HEK293 (cell line): ENCODE measurements at regions not wholly inside any gene's neighbourhood (a gene's known extent, or its start where the extent isn't known, plus 50 kb on each side); places are given as distances from the start of the nearest gene placed in this dataset.

Experiments used
- CTCF ChIA-PET: fragments of 350-600 bp; formaldehyde crosslinking; extraction: SDS; loops from one replicate; lab custom pipeline; 2021; ENCODE audit warnings: antibody characterized with exemption; lab: Yijun Ruan, JAX
- POLR2A ChIA-PET: fragments of 300-600 bp; formaldehyde crosslinking; extraction: SDS; loops from one replicate; lab custom pipeline; 2020; ENCODE audit warnings: antibody characterized with exemption, inconsistent platforms; lab: Yijun Ruan, JAX
- H3K27ac ChIP-seq: fragments of 200-500 bp; sonication (Bioruptor generic); 2 replicates; pipeline ENCODE4 v1.5.1; 2014; ENCODE audit warnings: low read depth, low read length, control low read depth, inconsistent platforms; ENCODE audit errors: extremely low read depth
- H3K36me3 ChIP-seq, 2 experiments: fragments of 200-500 bp in 1 of 2; sonication (Bioruptor generic) in 1 of 2; 1 replicate in 1 of 2; 2 replicates in 1 of 2; pipeline ENCODE4 v1.5.1; 2014 to 2017; ENCODE audit warnings: inconsistent platforms in 2 of 2, low read length in 2 of 2; ENCODE audit not compliant: control insufficient read depth in 2 of 2, insufficient read depth in 1 of 2
- H3K4me1 ChIP-seq: fragments of 200-500 bp; sonication (Bioruptor generic); 2 replicates; pipeline ENCODE4 v1.5.1; 2014; ENCODE audit warnings: mild to moderate bottlenecking, low read length, inconsistent platforms; ENCODE audit not compliant: control insufficient read depth, insufficient read depth
- H3K4me3 ChIP-seq: 2 replicates; pipeline ENCODE4 v1.5.1; 2011; ENCODE audit warnings: low read depth, mild to moderate bottlenecking, control low read depth, low read length, moderate library complexity
- H3K9me3 ChIP-seq: fragments of 200-500 bp; sonication (Bioruptor generic); 2 replicates; pipeline ENCODE4 v1.5.1; 2014; ENCODE audit warnings: low read depth, low read length, inconsistent platforms; ENCODE audit not compliant: control insufficient read depth, insufficient read depth
- BCL6B ChIP-seq: fragments of 450-650 bp; formaldehyde crosslinking; IDR thresholded peaks from 2 replicates; pipeline ENCODE4 v1.5.1; 2017; ENCODE audit warnings: missing biosample characterization, missing genetic modification characterization
- GLIS2 ChIP-seq: fragments of 450-650 bp; formaldehyde crosslinking; IDR thresholded peaks from 2 replicates; pipeline ENCODE4 v1.5.1; 2016; ENCODE audit warnings: missing biosample characterization, missing genetic modification characterization
- KLF7 ChIP-seq: fragments of 450-650 bp; formaldehyde crosslinking; IDR thresholded peaks from 2 replicates; pipeline ENCODE4 v1.5.1; 2016; ENCODE audit warnings: missing biosample characterization, missing genetic modification characterization, borderline replicate concordance
- KLF9 ChIP-seq: fragments of 450-650 bp; formaldehyde crosslinking; IDR thresholded peaks from 2 replicates; pipeline ENCODE4 v1.5.1; 2016; ENCODE audit warnings: missing biosample characterization, missing genetic modification characterization, low read depth
- PRDM1 ChIP-seq: fragments of 450-650 bp; formaldehyde crosslinking; IDR thresholded peaks from 2 replicates; pipeline ENCODE4; 2016; ENCODE audit warnings: missing biosample characterization, missing genetic modification characterization
- PRDM10 ChIP-seq: fragments of 450-650 bp; formaldehyde crosslinking; IDR thresholded peaks from 2 replicates; pipeline ENCODE4 v1.5.1; 2016; ENCODE audit warnings: missing biosample characterization, missing genetic modification characterization
- SP2 ChIP-seq: fragments of 450-650 bp; formaldehyde crosslinking; IDR thresholded peaks from 2 replicates; pipeline ENCODE4 v1.5.1; 2016; ENCODE audit warnings: missing biosample characterization, missing genetic modification characterization
- ZBTB20 ChIP-seq: fragments of 450-650 bp; formaldehyde crosslinking; IDR thresholded peaks from 2 replicates; pipeline ENCODE4 v1.5.1; 2016; ENCODE audit warnings: missing biosample characterization, missing genetic modification characterization
- ZBTB8A ChIP-seq: fragments of 450-650 bp; formaldehyde crosslinking; IDR thresholded peaks from 2 replicates; pipeline ENCODE4 v1.5.1; 2016; ENCODE audit warnings: missing biosample characterization, missing genetic modification characterization
- ZNF157 ChIP-seq: fragments of 450-650 bp; formaldehyde crosslinking; IDR thresholded peaks from 2 replicates; pipeline ENCODE4 v1.5.1; 2016; ENCODE audit warnings: missing biosample characterization, missing genetic modification characterization
- ZNF16 ChIP-seq: fragments of 450-650 bp; formaldehyde crosslinking; IDR thresholded peaks from 2 replicates; pipeline ENCODE4 v1.5.1; 2016; ENCODE audit warnings: low read depth, missing biosample characterization, missing genetic modification characterization
- ZNF175 ChIP-seq: fragments of 450-650 bp; formaldehyde crosslinking; IDR thresholded peaks from 2 replicates; pipeline ENCODE4 v1.5.1; 2016; ENCODE audit warnings: missing biosample characterization, missing genetic modification characterization
- ZNF239 ChIP-seq: fragments of 450-650 bp; formaldehyde crosslinking; IDR thresholded peaks from 2 replicates; pipeline ENCODE4 v1.5.1; 2016; ENCODE audit warnings: missing biosample characterization, missing genetic modification characterization
- ZNF248 ChIP-seq: fragments of 450-650 bp; formaldehyde crosslinking; IDR thresholded peaks from 2 replicates; pipeline ENCODE4 v1.5.1; 2017; ENCODE audit warnings: missing biosample characterization, missing genetic modification characterization
- ZNF324 ChIP-seq: fragments of 450-650 bp; formaldehyde crosslinking; IDR thresholded peaks from 2 replicates; pipeline ENCODE4 v1.5.1; 2016; ENCODE audit warnings: missing biosample characterization, missing genetic modification characterization
- ZNF350 ChIP-seq: fragments of 450-650 bp; formaldehyde crosslinking; IDR thresholded peaks from 2 replicates; pipeline ENCODE4 v1.5.0; 2017; ENCODE audit warnings: missing biosample characterization, mild to moderate bottlenecking, missing genetic modification characterization
- ZNF354C ChIP-seq: fragments of 450-650 bp; formaldehyde crosslinking; IDR thresholded peaks from 2 replicates; pipeline ENCODE4 v1.5.1; 2016; ENCODE audit warnings: missing biosample characterization, missing genetic modification characterization, low read depth, borderline replicate concordance
- ZNF37A ChIP-seq: fragments of 450-650 bp; IDR thresholded peaks from 2 replicates; pipeline ENCODE4 v1.5.1; 2018; ENCODE audit warnings: missing biosample characterization, missing genetic modification characterization
- ZNF548 ChIP-seq: fragments of 450-650 bp; formaldehyde crosslinking; IDR thresholded peaks from 2 replicates; pipeline ENCODE4 v1.5.1; 2016; ENCODE audit warnings: missing biosample characterization, missing genetic modification characterization
- ZNF624 ChIP-seq: fragments of 450-650 bp; formaldehyde crosslinking; IDR thresholded peaks from 2 replicates; pipeline ENCODE4 v1.5.1; 2017; ENCODE audit warnings: missing biosample characterization, missing genetic modification characterization
- ZNF76 ChIP-seq: fragments of 450-650 bp; formaldehyde crosslinking; IDR thresholded peaks from 2 replicates; pipeline ENCODE4; 2016; ENCODE audit warnings: low read depth, missing biosample characterization, missing genetic modification characterization, borderline replicate concordance
- ZNF776 ChIP-seq: fragments of 450-650 bp; formaldehyde crosslinking; IDR thresholded peaks from 2 replicates; pipeline ENCODE4 v1.5.0; 2017; ENCODE audit warnings: missing biosample characterization, missing genetic modification characterization, borderline replicate concordance
- ZNF830 ChIP-seq: fragments of 450-650 bp; IDR thresholded peaks from 2 replicates; pipeline ENCODE4 v1.5.0; 2018; ENCODE audit warnings: missing biosample characterization, missing genetic modification characterization, low read depth, mild to moderate bottlenecking, moderate library complexity
- ZNF837 ChIP-seq: fragments of 450-650 bp; formaldehyde crosslinking; IDR thresholded peaks from 2 replicates; pipeline ENCODE4 v1.5.1; 2016; ENCODE audit warnings: missing biosample characterization, missing genetic modification characterization
- TF ChIP-seq, protein P1 (sequence below): fragments of 450-650 bp; formaldehyde crosslinking; IDR thresholded peaks from 2 replicates; pipeline ENCODE4 v1.5.0; 2017; ENCODE audit warnings: missing biosample characterization, missing genetic modification characterization, borderline replicate concordance
- TF ChIP-seq, protein P2 (sequence below): fragments of 450-650 bp; formaldehyde crosslinking; IDR thresholded peaks from 2 replicates; pipeline ENCODE4 v1.5.1; 2016; ENCODE audit warnings: missing biosample characterization, missing genetic modification characterization

DNA sequence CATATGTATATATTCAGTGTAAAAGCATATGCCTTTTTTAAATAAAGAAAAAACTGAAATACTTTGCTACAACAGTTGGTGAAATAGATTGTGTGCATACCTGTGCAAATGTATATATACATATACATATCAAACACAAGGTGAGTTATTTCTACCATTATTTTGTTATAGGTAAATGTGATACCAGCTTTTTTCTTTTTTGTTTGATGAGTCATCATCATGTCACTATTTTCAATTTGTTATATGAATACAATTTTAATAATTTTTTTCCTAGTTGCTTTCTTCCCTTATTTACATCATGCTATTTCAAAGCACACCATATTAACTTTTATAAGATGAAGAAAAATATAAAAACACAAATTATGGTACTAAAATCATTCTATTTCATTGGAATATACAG lies 87.0 kb upstream of the STK17B start:
- no peak for TF ChIP-seq ZBTB20 (tag by site-specific recombination)
- TF ChIP-seq, protein P1, sequence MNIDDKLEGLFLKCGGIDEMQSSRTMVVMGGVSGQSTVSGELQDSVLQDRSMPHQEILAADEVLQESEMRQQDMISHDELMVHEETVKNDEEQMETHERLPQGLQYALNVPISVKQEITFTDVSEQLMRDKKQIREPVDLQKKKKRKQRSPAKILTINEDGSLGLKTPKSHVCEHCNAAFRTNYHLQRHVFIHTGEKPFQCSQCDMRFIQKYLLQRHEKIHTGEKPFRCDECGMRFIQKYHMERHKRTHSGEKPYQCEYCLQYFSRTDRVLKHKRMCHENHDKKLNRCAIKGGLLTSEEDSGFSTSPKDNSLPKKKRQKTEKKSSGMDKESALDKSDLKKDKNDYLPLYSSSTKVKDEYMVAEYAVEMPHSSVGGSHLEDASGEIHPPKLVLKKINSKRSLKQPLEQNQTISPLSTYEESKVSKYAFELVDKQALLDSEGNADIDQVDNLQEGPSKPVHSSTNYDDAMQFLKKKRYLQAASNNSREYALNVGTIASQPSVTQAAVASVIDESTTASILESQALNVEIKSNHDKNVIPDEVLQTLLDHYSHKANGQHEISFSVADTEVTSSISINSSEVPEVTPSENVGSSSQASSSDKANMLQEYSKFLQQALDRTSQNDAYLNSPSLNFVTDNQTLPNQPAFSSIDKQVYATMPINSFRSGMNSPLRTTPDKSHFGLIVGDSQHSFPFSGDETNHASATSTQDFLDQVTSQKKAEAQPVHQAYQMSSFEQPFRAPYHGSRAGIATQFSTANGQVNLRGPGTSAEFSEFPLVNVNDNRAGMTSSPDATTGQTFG (tag by site-specific recombination), result no peak
- TF ChIP-seq ZNF76 (tag by site-specific recombination), result no peak
- TF ChIP-seq ZNF354C (tag by site-specific recombination), result no peak
- TF ChIP-seq ZNF239 (tag by site-specific recombination), result no peak
- no peak for TF ChIP-seq ZNF324 (tag by site-specific recombination)
- TF ChIP-seq ZBTB8A (tag by site-specific recombination), result no peak
- no peak for TF ChIP-seq ZNF350 (tag by site-specific recombination)
- TF ChIP-seq ZNF776 (tag by site-specific recombination), result no peak
- no peak for TF ChIP-seq SP2 (tag by site-specific recombination)
- no peak for TF ChIP-seq ZNF548
- no peak for TF ChIP-seq PRDM10 (tag by site-specific recombination)
- TF ChIP-seq ZNF157 (tag by site-specific recombination), result no peak
- no peak for TF ChIP-seq ZNF837 (tag by site-specific recombination)
- TF ChIP-seq, all 188 proteins: peak for 0
- H3K4me1 ChIP-seq, result 0 out of 2 replicates have a peak, but pooled peaks cover 2% of the 10 kb centered on the region
- ChIA-PET CTCF (interaction anchor here (2.7 kb wide), 1 partner anchor 18 kb away, joined by 12 read pairs; no protein-coding TSS in a partner anchor), POLR2A (no interaction called here)
- H3K4me3 ChIP-seq, result no peak overlapping the region
- no peak overlapping the region for H3K27ac ChIP-seq
- H3K36me3 ChIP-seq, result no peaks in the 10 kb centered on the region
- no peaks in the 10 kb centered on the region for H3K9me3 ChIP-seq

- Histone ChIP-seq H3K27ac (no peak overlapping the region), H3K4me1 (0 out of 2 replicates have a peak, but pooled peaks cover 2% of the 10 kb centered on the region), H3K36me3 (no peaks in the 10 kb centered on the region), H3K4me3 (no peak overlapping the region), H3K9me3 (no peaks in the 10 kb centered on the region)
- ChIA-PET POLR2A (interaction anchor here (1.3 kb wide), 1 partner anchor 88 kb away, joined by 3 read pairs; the partner anchor contains the start of gene STK17B), CTCF (interaction anchor here (0.7 to 2.7 kb wide), 4 partner anchors 10 to 839 kb away, joined by 4 to 12 read pairs (median 4); no protein-coding TSS in a partner anchor)
- no peak for TF ChIP-seq ZNF830 (tag by site-specific recombination)
- TF ChIP-seq KLF7 (tag by site-specific recombination), result no peak
- no peak for TF ChIP-seq BCL6B (tag by site-specific recombination)
- no peak for TF ChIP-seq ZNF16 (tag by site-specific recombination)
- no peak for TF ChIP-seq KLF9
- TF ChIP-seq ZNF37A, result no peak
- TF ChIP-seq, protein P2, sequence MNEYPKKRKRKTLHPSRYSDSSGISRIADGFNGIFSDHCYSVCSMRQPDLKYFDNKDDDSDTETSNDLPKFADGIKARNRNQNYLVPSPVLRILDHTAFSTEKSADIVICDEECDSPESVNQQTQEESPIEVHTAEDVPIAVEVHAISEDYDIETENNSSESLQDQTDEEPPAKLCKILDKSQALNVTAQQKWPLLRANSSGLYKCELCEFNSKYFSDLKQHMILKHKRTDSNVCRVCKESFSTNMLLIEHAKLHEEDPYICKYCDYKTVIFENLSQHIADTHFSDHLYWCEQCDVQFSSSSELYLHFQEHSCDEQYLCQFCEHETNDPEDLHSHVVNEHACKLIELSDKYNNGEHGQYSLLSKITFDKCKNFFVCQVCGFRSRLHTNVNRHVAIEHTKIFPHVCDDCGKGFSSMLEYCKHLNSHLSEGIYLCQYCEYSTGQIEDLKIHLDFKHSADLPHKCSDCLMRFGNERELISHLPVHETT (tag by site-specific recombination), result no peak
- no peak for TF ChIP-seq ZNF624 (tag by site-specific recombination)
- TF ChIP-seq ZNF248, result no peak
- no peak for TF ChIP-seq GLIS2 (tag by site-specific recombination)
- TF ChIP-seq ZNF175, result no peak
- no peak for TF ChIP-seq PRDM1 (tag by site-specific recombination)
These were observed 88.4 kb upstream of the STK17B start for GRCh38 chr2:196259507-196260481.
